Esophagus muscularis mucosa (tissue), 3 donors: ENCODE measurements at regions not wholly inside any gene's neighbourhood (a gene's known extent, or its start where the extent isn't known, plus 50 kb on each side); places are given as distances from the start of the nearest gene placed in this dataset.

Experiments used
- CTCF ChIP-seq, 3 experiments: fragments of 200-600 bp in 2 of 3; fragments of 450-650 bp in 1 of 3; sonication (generic) in 2 of 3; IDR thresholded peaks; one replicate each; pipeline ENCODE4 v1.5.1; 2017 to 2019; ENCODE audit warnings: antibody characterized with exemption in 3 of 3, mild to moderate bottlenecking in 2 of 3, moderate library complexity in 1 of 3
- POLR2A ChIP-seq: fragments of 450-650 bp; IDR thresholded peaks from one replicate; pipeline ENCODE4 v1.6.1; 2017; ENCODE audit warnings: antibody characterized with exemption, moderate library complexity, mild to moderate bottlenecking, low read depth
- POLR2AphosphoS5 ChIP-seq, 2 donors: sonication (generic); formaldehyde crosslinking; IDR thresholded peaks; one replicate each; pipeline ENCODE4 v1.6.1; 2017; ENCODE audit warnings: antibody characterized with exemption in 2 of 2

- no peak for TF ChIP-seq CTCF (IDR thresholded peaks at IDR 0.05)
- no peak for TF ChIP-seq POLR2A
- no peak for TF ChIP-seq POLR2AphosphoS5 (IDR thresholded peaks at IDR 0.05)
These were observed 87.7 kb upstream of the RASGRP1 start for GRCh38 chr15:38652183-38652794.
